A673 (cell line): ENCODE measurements at regions not wholly inside any gene's neighbourhood (a gene's known extent, or its start where the extent isn't known, plus 50 kb on each side); places are given as distances from the start of the nearest gene placed in this dataset.

ENCODE experiments used
- BruUV-seq: library from RNA; stranded (reverse); fragments of 400-500 nt; replicated peaks from 2 replicates; lab custom pipeline; 2021; lab: Mats Ljungman, UMichigan
- CTCF ChIA-PET: fragments of 300-600 bp; sonication (Branson Sonifier 250); formaldehyde crosslinking; loops from one replicate; lab custom pipeline; 2022; ENCODE audit warnings: antibody characterized with exemption; lab: Charles Lee
- POLR2A ChIA-PET: fragments of 300-600 bp; sonication (Branson Sonifier 250); formaldehyde crosslinking; loops from one replicate; lab custom pipeline; 2022; ENCODE audit warnings: antibody characterized with exemption; ENCODE audit not compliant: low non-redundant PET; lab: Charles Lee
- DNase-seq: peaks from one replicate; pipeline ENCODE4 v3.0.0-alpha.2; 2015; ENCODE audit warnings: low spot score
- H3K27ac ChIP-seq: fragments of 200-600 bp; sonication (generic); 2 replicates; pipeline ENCODE4 v1.5.1; 2016; ENCODE audit warnings: mixed run types, low read depth, mild to moderate bottlenecking, mixed read lengths, antibody characterized with exemption, low read length; ENCODE audit not compliant: poor library complexity, severe bottlenecking
- H3K27me3 ChIP-seq: fragments of 200-600 bp; sonication (generic); replicated peaks from 2 replicates; pipeline ENCODE4 v1.6.1; 2017; ENCODE audit warnings: mixed run types, low read depth, mild to moderate bottlenecking, mixed read lengths, antibody characterized with exemption, low read length; ENCODE audit not compliant: insufficient read depth, poor library complexity
- H3K36me3 ChIP-seq: fragments of 200-600 bp; sonication (generic); 2 replicates; pipeline ENCODE4 v1.6.1; 2016; ENCODE audit warnings: mixed run types, mild to moderate bottlenecking, mixed read lengths, antibody characterized with exemption, low read length; ENCODE audit not compliant: insufficient read depth, poor library complexity, severe bottlenecking
- H3K4me1 ChIP-seq: fragments of 200-600 bp; sonication (generic); 2 replicates; pipeline ENCODE4 v1.6.1; 2017; ENCODE audit warnings: mixed run types, mild to moderate bottlenecking, mixed read lengths, antibody characterized with exemption, low read length; ENCODE audit not compliant: insufficient read depth, poor library complexity, severe bottlenecking
- H3K4me3 ChIP-seq: fragments of 200-600 bp; sonication (generic); 2 replicates; pipeline ENCODE4 v1.5.1; 2016; ENCODE audit warnings: low read depth, mixed run types, mild to moderate bottlenecking, mixed read lengths, low read length; ENCODE audit not compliant: poor library complexity, severe bottlenecking
- H3K9me3 ChIP-seq: fragments of 200-600 bp; sonication (generic); 2 replicates; pipeline ENCODE4 v1.6.1; 2016; ENCODE audit warnings: mixed run types, low read depth, mild to moderate bottlenecking, mixed read lengths, antibody characterized with exemption, low read length; ENCODE audit not compliant: poor library complexity, severe bottlenecking
- EZH2 ChIP-seq: fragments of 200-600 bp; sonication (generic); IDR thresholded peaks from 2 replicates; pipeline ENCODE4 v1.6.1; 2017; ENCODE audit warnings: borderline replicate concordance, low read depth, mild to moderate bottlenecking, mixed read lengths, antibody characterized with exemption, low read length; ENCODE audit not compliant: poor library complexity, severe bottlenecking
- intact Hi-C: fragments of 100-400 bp; cut with micrococcal nuclease; formaldehyde crosslinking; loops from one replicate; pipeline ENCODE4 v1.10.0; 2022; ENCODE audit not compliant: unreplicated experiment
- TF ChIP-seq, protein P1 (sequence below): fragments of 300-800, 200-600 bp; sonication (generic); conservative IDR thresholded peaks from 2 replicates; pipeline ENCODE4 v1.5.1; 2017; ENCODE audit warnings: low read depth, mild to moderate bottlenecking, antibody characterized with exemption, low read length, moderate library complexity, mixed read lengths

DNA sequence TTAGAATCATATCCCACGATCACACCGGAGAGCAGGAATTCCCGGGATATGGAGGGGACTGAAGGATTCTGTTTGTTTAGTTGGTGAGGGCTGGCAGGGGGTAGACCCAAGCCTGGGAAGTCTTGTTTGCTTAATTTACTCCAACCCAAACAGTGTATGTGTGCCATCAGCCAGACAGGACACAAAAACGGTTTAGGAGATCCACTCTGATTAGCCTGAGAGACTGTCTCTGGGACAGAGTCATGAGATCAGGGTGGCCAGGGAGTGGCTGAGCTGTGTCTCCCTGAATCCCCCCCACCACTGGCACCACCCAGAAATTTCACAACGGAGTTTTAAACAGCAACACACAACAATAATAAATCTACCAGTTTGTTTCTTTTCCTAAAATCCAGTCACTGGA, 127.0 kb downstream of the RBFOX3 start:
- ChIA-PET CTCF (no interaction called here), POLR2A (no interaction called here)
- Histone ChIP-seq H3K4me1 (no peaks in the 10 kb centered on the region), H3K36me3 (no peaks in the 10 kb centered on the region), H3K4me3 (no peak overlapping the region), H3K9me3 (no peaks in the 10 kb centered on the region), H3K27me3 (peaks cover 55% of the 10 kb centered on the region), H3K27ac (no peak overlapping the region)
- TF ChIP-seq, protein P1, sequence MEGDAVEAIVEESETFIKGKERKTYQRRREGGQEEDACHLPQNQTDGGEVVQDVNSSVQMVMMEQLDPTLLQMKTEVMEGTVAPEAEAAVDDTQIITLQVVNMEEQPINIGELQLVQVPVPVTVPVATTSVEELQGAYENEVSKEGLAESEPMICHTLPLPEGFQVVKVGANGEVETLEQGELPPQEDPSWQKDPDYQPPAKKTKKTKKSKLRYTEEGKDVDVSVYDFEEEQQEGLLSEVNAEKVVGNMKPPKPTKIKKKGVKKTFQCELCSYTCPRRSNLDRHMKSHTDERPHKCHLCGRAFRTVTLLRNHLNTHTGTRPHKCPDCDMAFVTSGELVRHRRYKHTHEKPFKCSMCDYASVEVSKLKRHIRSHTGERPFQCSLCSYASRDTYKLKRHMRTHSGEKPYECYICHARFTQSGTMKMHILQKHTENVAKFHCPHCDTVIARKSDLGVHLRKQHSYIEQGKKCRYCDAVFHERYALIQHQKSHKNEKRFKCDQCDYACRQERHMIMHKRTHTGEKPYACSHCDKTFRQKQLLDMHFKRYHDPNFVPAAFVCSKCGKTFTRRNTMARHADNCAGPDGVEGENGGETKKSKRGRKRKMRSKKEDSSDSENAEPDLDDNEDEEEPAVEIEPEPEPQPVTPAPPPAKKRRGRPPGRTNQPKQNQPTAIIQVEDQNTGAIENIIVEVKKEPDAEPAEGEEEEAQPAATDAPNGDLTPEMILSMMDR, result no peak
- TF ChIP-seq EZH2, result no peak
- DNase-seq, result no peak
- intact Hi-C loops, result no loop called here
- no TSS peak for BruUV-seq

DNA sequence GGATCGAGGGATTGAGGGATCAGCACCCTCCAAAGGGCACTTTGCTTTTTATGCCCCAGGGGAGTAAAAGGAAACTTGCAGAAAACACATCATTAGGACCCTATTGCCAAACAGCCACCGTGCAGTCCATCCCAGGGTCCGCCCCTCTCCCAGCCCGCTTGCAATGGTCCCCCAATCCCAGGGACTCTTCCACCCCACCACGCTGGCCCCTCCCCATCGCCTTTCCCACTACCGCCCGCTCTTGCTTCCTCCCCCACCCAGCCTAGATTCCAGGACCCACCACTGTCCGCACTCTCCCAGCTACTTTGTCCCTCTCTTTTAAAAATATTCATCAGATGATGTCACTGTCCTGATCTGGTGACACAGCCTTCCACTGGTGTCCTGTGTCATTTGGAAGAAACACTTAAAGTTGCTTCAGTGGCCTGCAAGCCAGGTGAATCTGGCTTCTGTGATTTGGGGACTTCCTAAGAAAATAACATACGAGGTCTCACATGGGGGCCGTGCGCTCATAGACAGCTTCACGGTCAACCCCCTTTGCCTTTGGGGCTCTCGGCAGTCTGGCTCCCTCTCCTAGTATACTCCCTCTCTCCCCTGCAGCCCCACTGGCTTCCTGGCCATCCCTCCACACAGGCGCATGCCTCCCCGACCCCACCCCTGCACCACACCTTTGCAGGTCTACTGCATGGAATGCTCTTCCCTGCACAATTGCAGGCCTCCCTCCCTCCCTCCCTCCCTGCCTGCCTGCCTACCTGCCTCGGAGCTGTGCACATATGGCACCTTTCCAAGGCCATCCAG, 127.9 kb downstream of the RBFOX3 start:
- peaks cover 59% of the 10 kb centered on the region for H3K27me3 ChIP-seq
- TF ChIP-seq, protein P1, result no peak
- no peak for TF ChIP-seq EZH2
- no peak overlapping the region for H3K4me3 ChIP-seq
- intact Hi-C loops, result no loop called here
- no peak overlapping the region for H3K27ac ChIP-seq
- no peak for DNase-seq
- no peaks in the 10 kb centered on the region for H3K4me1 ChIP-seq
- BruUV-seq, result no TSS peak
- H3K36me3 ChIP-seq, result no peaks in the 10 kb centered on the region
- ChIA-PET POLR2A (no interaction called here), CTCF (no interaction called here)
- no peaks in the 10 kb centered on the region for H3K9me3 ChIP-seq

DNA sequence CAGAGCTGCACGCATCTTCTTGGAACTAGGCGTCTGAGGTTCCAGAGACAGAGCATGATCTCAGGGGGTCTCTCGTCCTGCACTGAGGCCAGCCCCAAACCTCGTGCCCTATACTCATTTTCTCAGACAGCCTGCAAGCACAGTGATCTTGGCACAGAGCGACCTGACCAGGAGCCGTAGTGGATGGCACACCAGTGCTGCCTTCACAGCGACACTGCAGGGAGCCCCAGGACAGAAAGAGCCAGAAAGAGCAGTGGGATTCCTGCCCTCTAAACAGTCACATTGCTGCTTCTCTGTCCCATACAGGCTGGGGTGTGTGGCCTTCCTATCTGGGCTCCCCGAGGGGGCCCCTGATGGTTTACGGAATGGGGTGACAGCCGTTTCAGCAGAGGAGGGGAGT, 131.0 kb downstream of the RBFOX3 start:
- TF ChIP-seq EZH2, result no peak
- TF ChIP-seq, protein P1, result no peak
- H3K36me3 ChIP-seq, result no peaks in the 10 kb centered on the region
- intact Hi-C loops, result no loop called here
- H3K4me1 ChIP-seq, result no peaks in the 10 kb centered on the region
- BruUV-seq, result no TSS peak
- H3K4me3 ChIP-seq, result no peak overlapping the region
- ChIA-PET CTCF (no interaction called here), POLR2A (no interaction called here)
- H3K27me3 ChIP-seq, result peaks cover 71% of the 10 kb centered on the region
- no peak for DNase-seq
- H3K9me3 ChIP-seq, result no peaks in the 10 kb centered on the region
- H3K27ac ChIP-seq, result no peak overlapping the region
